ENCODE measurements at regions not wholly inside any gene's neighbourhood (a gene's known extent, or its start where the extent isn't known, plus 50 kb on each side); places are given as distances from the start of the nearest gene placed in this dataset.

DNA sequence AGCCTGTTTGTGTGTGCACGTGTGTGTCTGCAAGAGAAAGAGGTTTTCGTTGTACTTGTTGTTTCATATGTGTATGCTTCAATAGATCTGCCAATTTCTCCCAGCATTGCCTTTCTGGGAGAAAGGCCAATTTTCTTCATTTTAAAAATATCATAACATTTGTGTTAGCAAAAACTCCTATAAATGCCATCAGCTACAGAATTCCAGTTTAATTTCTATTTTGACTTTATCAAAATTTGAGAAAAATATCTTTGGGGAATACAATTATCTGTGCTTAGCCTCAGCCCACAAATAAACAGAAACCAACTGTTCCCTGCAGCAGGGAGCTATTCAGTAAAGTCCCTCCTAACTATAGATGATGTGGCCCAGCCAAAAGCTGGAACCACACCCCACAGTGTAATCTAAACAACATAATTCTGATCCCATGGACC, 68.3 kb upstream of the MGMT start:
- no peak for DNase-seq

DNA sequence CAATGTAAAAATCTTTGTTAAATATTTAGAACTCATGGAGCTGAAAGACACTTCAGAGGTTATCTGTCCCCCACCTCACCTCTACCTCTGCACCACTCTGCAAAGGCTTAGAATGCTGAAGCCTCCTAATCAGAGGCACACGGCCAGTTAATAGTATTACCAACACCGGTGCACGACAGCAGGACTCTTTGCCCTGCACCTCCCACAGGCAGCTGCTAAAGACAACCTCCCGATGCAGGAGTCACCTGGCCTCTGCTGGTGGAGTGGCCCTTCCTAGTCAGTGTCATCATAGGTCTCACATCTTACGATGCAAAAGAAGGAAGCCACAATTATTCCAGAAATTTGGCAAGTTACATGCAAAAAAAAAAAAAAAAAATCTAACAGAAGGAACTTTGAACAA, 66.6 kb upstream of the MGMT start:
- DNase-seq = no peak

DNA sequence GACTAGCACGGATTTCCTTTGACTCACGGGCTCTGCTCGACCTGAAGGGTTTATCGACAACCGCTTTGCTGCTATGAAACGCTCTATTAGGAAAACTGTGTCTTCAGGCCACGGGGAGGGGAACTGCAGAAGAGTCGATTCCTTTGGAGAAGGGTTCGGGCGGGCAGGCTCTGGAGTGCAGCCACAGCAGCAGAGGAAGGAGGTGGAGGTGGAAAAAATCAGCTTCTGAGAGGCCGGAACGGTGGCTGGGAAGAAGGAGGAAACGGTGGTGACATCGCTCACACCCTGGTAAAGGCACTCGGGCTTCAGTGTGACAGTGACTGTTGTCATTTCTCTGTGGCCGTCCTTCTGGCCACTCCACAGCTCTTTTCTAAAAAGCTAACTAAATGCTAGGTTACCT, 64.6 kb upstream of the MGMT start:
- DNase-seq = no peak

DNA sequence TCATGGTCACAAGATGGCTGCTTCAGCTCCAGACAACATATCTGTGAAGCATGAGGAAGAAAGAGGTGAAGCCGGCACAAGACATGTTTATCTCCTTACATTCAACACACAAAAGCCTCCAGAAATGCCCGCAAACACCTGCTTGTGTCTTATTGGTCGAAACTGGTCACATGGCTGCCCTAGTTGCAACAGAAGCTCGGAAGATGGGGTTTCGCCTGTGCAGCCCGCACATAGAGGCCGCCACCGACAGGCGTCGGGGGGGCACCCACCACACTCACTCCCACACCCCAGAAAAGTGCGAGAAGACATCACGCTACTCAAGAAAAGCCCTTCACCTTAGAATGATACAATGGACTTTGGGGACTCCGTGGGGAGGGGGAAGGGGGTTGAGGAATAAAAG, 63.0 kb upstream of the MGMT start:
- DNase-seq = no peak

DNA sequence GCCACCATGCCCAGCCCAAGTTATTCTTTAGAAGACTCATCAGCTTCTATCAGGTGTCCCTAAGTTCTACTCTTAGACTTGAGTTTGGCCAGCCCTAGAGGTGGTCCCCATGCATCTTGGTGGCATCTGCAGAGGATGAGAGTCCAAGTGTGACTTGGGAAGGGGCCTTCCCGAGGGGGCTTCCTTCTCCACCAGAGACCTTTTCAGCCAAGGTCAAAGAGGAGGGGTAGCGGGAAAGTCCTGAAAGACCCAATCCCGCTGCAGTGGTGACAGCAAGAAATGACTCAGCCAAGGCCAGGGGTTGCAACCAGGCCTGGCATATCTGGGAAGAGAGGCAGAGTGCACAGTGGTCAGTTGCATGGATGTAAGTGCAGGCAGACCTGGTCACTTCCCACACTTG, 61.7 kb upstream of the MGMT start:
- no peak for DNase-seq

DNA sequence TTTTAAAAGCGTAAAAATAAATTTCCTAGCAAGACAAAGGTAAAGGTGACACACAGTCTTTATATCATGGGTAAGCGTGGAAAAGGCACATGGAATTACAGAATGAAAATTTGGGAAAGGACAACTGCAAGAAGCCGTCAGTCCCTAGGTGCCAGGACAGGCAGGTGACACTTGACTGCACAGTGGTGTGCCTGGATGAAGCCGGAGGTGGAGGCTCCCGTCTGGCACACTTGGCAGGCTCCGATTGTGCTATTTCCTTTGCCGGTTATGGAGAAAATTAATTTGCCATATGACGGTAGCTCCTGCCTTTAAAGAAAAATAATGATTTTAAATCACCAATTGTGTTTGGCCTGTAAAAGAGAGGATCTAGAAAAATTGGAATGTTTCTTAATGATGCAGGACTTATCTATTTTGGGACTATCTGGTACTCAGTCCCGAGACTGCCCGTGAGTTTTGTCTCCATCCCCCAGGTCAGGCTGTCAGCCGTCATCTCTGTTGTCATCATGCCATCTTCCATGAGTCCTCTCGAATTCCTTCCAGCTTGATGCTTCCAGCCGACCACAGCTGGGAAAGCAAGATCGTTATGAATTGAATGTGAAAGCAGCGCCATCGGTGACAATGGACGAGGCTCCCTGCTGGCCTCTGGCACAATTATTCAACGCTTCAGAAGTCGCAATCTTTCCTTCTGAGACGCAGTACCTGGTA, 56.2 kb upstream of the MGMT start:
- DNase-seq = no peak

DNA sequence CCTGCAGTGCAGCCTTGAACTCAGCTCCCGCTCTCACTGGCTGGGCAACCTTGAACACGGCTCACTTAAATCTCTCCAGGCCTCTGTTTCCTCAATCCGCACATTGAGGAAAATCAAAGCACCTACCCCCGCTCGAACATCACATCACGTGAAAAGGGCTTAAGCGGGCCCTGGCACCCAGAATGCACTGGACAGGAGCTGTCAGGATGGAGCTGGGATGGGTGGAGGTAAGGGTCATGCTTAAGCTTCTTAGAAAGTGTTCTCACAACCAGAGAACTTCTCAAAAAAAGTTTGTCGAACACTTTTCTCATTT, 55.7 kb upstream of the MGMT start:
- DNase-seq = no peak

DNA sequence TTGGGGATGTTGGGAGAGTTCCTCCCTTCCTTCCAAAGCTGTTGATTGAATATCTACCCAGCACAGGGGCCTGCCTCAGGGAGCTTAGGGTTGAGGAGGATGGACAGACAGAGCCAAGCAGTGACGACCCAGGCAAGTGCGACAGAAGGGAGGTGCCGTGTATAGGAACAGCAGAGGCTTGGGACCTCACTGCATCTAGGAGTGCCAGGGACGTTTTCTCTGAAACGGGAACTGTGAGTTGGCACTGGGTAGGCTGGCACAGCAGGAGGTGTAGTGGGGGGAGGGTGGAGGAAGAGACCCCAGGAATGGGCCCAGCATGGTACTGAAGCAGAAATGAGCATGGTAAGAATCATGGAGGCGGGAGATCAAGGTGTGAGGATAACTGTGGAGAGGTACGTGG, 55.3 kb upstream of the MGMT start:
- DNase-seq = no peak

DNA sequence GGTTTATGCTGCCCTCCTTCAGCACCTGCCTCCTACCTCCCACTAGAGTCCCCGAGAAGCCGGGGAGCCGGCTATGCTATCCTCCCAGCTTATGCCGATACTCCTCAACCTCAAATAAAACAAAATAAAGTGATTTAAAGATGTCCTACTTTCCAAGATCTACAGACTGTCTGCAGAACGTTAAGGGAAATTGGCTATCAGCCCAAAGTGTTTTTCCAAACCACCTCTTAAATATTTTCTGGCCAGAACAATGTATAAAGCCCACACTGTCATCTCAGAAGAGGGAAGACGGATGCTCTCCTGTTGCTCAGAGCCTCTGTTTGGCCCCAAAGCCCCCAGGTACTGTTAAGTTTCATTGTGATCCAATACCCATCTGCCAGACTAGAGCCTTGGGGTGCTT, 54.0 kb upstream of the MGMT start:
- no peak for DNase-seq

DNA sequence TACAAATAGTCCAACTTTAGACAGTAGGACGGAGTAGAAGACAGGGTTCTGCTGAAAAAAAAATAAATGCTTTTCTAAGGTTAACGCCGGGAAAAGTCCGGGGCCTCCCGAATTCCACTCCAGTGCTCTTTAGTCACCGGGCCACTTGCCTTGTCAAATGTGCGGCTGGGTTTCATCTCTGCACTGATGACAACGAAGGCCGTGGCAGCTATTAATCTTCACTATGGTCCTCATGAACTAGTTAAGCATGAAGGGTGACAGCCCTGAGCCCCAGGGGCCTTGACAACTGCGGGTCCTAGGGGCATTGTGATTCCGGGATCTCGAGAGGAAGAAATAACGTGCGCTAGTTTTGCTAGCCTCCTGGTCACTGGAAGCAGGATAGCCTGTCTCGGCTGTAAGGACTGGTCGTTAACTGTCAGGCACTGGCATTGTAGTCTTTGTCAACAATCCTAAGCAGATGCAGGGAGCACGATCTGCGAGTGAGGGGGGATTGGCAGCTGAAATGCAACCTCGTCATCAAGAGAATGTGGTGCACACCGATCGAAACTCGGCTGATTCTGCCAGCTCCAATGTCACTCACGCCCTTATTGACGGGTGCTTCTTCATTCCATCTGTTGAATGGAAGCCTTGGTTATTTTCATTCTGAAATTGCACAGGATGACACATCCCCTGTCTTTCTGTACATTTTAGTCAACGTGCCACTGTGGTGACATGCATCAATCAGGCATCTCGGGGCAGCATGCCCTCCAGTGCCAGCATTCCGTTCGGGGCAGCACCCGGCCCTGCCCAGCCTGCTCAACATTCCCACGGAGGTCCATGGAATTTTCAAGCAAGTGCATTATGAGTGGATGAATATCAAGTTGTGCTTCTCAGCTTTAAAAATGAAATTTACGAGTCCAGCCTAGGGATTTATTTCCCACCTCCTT, 51.6 kb upstream of the MGMT start:
- no peak for DNase-seq

DNA sequence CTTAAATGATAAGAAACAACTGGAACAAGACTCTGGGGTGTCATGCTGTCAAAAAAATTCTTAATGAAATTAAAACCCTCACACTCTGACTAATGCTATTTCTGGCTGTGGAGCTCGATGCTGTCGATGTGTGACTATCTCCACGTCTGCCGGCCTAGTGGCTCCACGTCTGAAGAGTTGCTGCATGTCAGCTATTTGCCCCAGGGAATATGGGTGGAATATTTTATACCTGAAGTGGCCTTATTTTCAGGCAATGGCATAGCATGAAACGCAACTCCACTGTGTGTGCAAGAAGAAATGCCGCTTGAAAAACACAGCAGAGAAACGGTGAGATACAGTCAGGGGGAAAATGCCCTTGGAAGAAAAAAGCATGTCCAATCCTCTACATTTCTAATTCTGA, 50.9 kb upstream of the MGMT start:
- no peak for DNase-seq

DNA sequence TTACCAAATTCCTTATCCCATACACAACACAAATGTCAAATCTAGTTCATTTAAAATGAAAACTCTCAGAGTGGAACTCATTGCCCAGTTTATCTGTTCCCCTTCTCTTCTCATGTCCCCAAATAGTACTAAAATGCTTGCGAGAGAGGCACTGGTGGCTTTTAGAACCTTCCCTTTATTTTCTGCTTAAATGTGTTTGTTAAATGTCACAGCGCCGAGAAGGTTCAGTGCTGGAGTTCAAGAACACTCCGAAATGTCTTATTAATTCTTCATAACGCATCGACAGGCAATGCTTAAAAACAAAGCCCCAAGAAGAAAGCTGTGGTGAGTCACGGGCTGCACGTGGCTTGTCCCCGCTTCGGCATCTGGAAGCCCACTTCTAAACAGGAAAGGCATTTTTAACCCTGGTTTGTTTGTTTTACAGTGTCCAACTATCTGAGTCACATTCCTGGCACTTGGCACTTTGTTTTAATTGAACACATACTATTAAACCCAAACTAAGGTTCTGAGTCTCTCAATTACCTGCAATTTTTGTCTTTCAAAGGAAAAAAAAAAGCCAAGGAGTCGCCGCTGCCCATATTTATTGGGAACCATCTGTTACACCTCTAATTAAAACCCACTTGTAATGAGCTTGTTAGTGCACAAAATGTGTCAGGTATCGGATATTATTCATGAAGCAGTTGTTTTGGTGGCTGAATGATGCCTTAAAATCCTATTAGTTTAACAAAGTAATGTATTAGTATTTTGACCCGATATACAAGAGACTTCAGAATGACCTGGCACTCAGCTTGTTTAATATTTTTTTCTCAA, 49.9 kb upstream of the MGMT start:
- no peak for DNase-seq

Measured in activated naive CD4-positive, alpha-beta T cell treated with Interleukin-2 at 50 U/mL for 16 hours (primary cell).